IMR-90 (cell line): ENCODE measurements at regions not wholly inside any gene's neighbourhood (a gene's known extent, or its start where the extent isn't known, plus 50 kb on each side); places are given as distances from the start of the nearest gene placed in this dataset.

ENCODE experiments used
- ATAC-seq: fragments of 200-7000 bp; cut with Tn5 transposase; 2 replicates; pipeline ENCODE4 v1.9.1; 2020; ENCODE audit warnings: low read depth, mild to moderate bottlenecking, moderate library complexity
- BruUV-seq: library from RNA; stranded (reverse); fragments of 400-500 nt; replicated peaks from 2 replicates; lab custom pipeline; 2021; lab: Mats Ljungman, UMichigan
- CTCF ChIA-PET: fragments of 300-600 bp; formaldehyde crosslinking; extraction: SDS; loops from one replicate; lab custom pipeline; 2021; ENCODE audit warnings: antibody characterized with exemption; lab: Yijun Ruan, JAX
- POLR2A ChIA-PET: fragments of 300-600 bp; sonication (Branson Sonifier 250); formaldehyde crosslinking; loops from one replicate; lab custom pipeline; 2022; ENCODE audit warnings: antibody characterized with exemption; ENCODE audit not compliant: unreplicated experiment; lab: Charles Lee
- DNase-seq: peaks from one replicate; pipeline ENCODE4 v3.0.0; 2013
- H2AFZ ChIP-seq: replicated peaks from 2 replicates; pipeline ENCODE3; 2013; ENCODE audit warnings: low read length, mild to moderate bottlenecking; ENCODE audit not compliant: poor library complexity
- H2AK5ac ChIP-seq: 2 replicates; pipeline ENCODE4 v1.6.1; 2013; ENCODE audit warnings: low read depth, low read length, inconsistent platforms
- H2AK9ac ChIP-seq: replicated peaks from 2 replicates; pipeline ENCODE3; 2013; ENCODE audit warnings: mild to moderate bottlenecking, low read depth, low read length, moderate library complexity; ENCODE audit not compliant: poor library complexity
- H2BK120ac ChIP-seq: 2 replicates; pipeline ENCODE4 v1.6.1; 2013; ENCODE audit warnings: low read depth, low read length, inconsistent platforms
- H2BK15ac ChIP-seq: 3 replicates; pipeline ENCODE4 v1.6.1; 2013; ENCODE audit warnings: low read depth, low read length, inconsistent platforms
- H2BK20ac ChIP-seq: 2 replicates; pipeline ENCODE4 v1.6.1; 2013; ENCODE audit warnings: low read depth, mild to moderate bottlenecking, inconsistent platforms, low read length, moderate library complexity
- H2BK5ac ChIP-seq: 2 replicates; pipeline ENCODE4 v1.6.1; 2013; ENCODE audit warnings: mild to moderate bottlenecking, low read depth, low read length, inconsistent platforms; ENCODE audit not compliant: poor library complexity, severe bottlenecking
- H3K14ac ChIP-seq: replicated peaks from 2 replicates; pipeline ENCODE4 v1.6.1; 2013; ENCODE audit warnings: low read depth, low read length, inconsistent platforms
- H3K18ac ChIP-seq: 2 replicates; pipeline ENCODE4 v1.6.1; 2013; ENCODE audit warnings: low read depth, low read length, control low read depth
- H3K23ac ChIP-seq: 2 replicates; pipeline ENCODE4 v1.6.1; 2013; ENCODE audit warnings: low read depth, low read length, inconsistent platforms
- H3K27ac ChIP-seq: 2 replicates; pipeline ENCODE4 v1.5.1; 2013; ENCODE audit warnings: mild to moderate bottlenecking, control low read depth, low read length; ENCODE audit not compliant: insufficient read depth
- H3K27me3 ChIP-seq: 2 replicates; pipeline ENCODE4 v1.6.1; 2013; ENCODE audit warnings: low read length; ENCODE audit not compliant: control insufficient read depth, insufficient read depth
- H3K36me3 ChIP-seq: 2 replicates; pipeline ENCODE4 v1.6.1; 2013; ENCODE audit warnings: low read length, mixed read lengths; ENCODE audit not compliant: control insufficient read depth, insufficient read depth
- H3K4ac ChIP-seq: 2 replicates; pipeline ENCODE4 v1.6.1; 2013; ENCODE audit warnings: low read depth, low read length, inconsistent platforms
- H3K4me1 ChIP-seq: 2 replicates; pipeline ENCODE4 v1.6.1; 2013; ENCODE audit warnings: low read length, mixed read lengths; ENCODE audit not compliant: control insufficient read depth, insufficient read depth
- H3K4me2 ChIP-seq: 2 replicates; pipeline ENCODE4 v1.6.1; 2013; ENCODE audit warnings: low read depth, mild to moderate bottlenecking, control low read depth, low read length, moderate library complexity
- H3K4me3 ChIP-seq: 2 replicates; pipeline ENCODE4 v1.5.1; 2013; ENCODE audit warnings: low read depth, mild to moderate bottlenecking, control low read depth, low read length, moderate library complexity; ENCODE audit not compliant: insufficient read depth
- H3K56ac ChIP-seq: 2 replicates; pipeline ENCODE4 v1.6.1; 2013; ENCODE audit warnings: low read length, inconsistent platforms; ENCODE audit not compliant: insufficient read depth; ENCODE audit errors: extremely low read depth
- H3K79me1 ChIP-seq, 2 experiments: 2 replicates each; pipeline ENCODE4 v1.6.1; 2013; ENCODE audit warnings: low read length in 2 of 2, inconsistent platforms in 1 of 2, low read depth in 1 of 2
- H3K9ac ChIP-seq: 2 replicates; pipeline ENCODE4 v1.6.1; 2013; ENCODE audit warnings: low read depth, low read length, control low read depth
- H3K9me1 ChIP-seq: 2 replicates; pipeline ENCODE4 v1.6.1; 2013; ENCODE audit warnings: low read length, inconsistent platforms; ENCODE audit not compliant: insufficient read depth
- H3K9me3 ChIP-seq: 2 replicates; pipeline ENCODE4 v1.6.1; 2013; ENCODE audit warnings: low read length; ENCODE audit not compliant: control insufficient read depth, insufficient read depth
- H4K20me1 ChIP-seq: 2 replicates; pipeline ENCODE4 v1.6.1; 2013; ENCODE audit warnings: low read length, inconsistent platforms; ENCODE audit not compliant: insufficient read depth
- H4K5ac ChIP-seq: 2 replicates; pipeline ENCODE4 v1.6.1; 2013; ENCODE audit warnings: mild to moderate bottlenecking, low read depth, low read length, control low read depth
- H4K8ac ChIP-seq, 2 experiments: 2 replicates each; pipeline ENCODE4 v1.6.1; 2013; ENCODE audit warnings: low read depth in 2 of 2, low read length in 2 of 2, control low read depth in 1 of 2, inconsistent platforms in 1 of 2
- H4K91ac ChIP-seq: 2 replicates; pipeline ENCODE4 v1.6.1; 2013; ENCODE audit warnings: low read depth, low read length, inconsistent platforms; ENCODE audit not compliant: insufficient read depth
- BHLHE40 ChIP-seq: fragments of 150-350 bp; IDR thresholded peaks from 2 replicates; pipeline ENCODE4 v1.6.1; 2016; ENCODE audit warnings: mild to moderate bottlenecking, low read depth, low read length
- CEBPB ChIP-seq: IDR thresholded peaks from 2 replicates; pipeline ENCODE4 v1.6.1; 2012; ENCODE audit warnings: low read depth, low read length, improper control_type of control experiment
- CHD1 ChIP-seq: IDR thresholded peaks from 2 replicates; pipeline ENCODE4 v1.6.1; 2012; ENCODE audit warnings: low read depth, low read length, improper control_type of control experiment
- CTCF ChIP-seq: conservative IDR thresholded peaks from 2 replicates; pipeline ENCODE4 v1.5.1; 2012; ENCODE audit warnings: mild to moderate bottlenecking, low read depth, low read length, improper control_type of control experiment
- ELK1 ChIP-seq: fragments of 150-350 bp; IDR thresholded peaks from 2 replicates; pipeline ENCODE4 v1.6.1; 2016; ENCODE audit warnings: low read depth, mild to moderate bottlenecking, low read length, moderate library complexity, borderline replicate concordance
- FOS ChIP-seq: fragments of 150-350 bp; IDR thresholded peaks from 2 replicates; pipeline ENCODE4 v1.6.1; 2016; ENCODE audit warnings: low read depth, low read length
- MAFK ChIP-seq: IDR thresholded peaks from 2 replicates; pipeline ENCODE4 v1.6.1; 2012; ENCODE audit warnings: low read depth, low read length, improper control_type of control experiment
- MAZ ChIP-seq: IDR thresholded peaks from 2 replicates; pipeline ENCODE4 v1.6.1; 2012; ENCODE audit warnings: low read depth, mild to moderate bottlenecking, low read length, improper control_type of control experiment, moderate library complexity, borderline replicate concordance
- MXI1 ChIP-seq: IDR thresholded peaks from 2 replicates; pipeline ENCODE4 v1.6.1; 2012; ENCODE audit warnings: low read depth, mild to moderate bottlenecking, low read length, moderate library complexity, borderline replicate concordance
- NFE2L2 ChIP-seq: fragments of 150-350 bp; IDR thresholded peaks from 2 replicates; pipeline ENCODE4 v1.6.1; 2016; ENCODE audit warnings: low read depth, mild to moderate bottlenecking, low read length
- POLR2A ChIP-seq: IDR thresholded peaks from 2 replicates; pipeline ENCODE4 v1.6.1; 2012; ENCODE audit warnings: mild to moderate bottlenecking, low read depth, low read length
- RAD21 ChIP-seq: IDR thresholded peaks from 2 replicates; pipeline ENCODE4 v1.6.1; 2012; ENCODE audit warnings: low read length, improper control_type of control experiment
- RCOR1 ChIP-seq: IDR thresholded peaks from 2 replicates; pipeline ENCODE4 v1.6.1; 2012; ENCODE audit warnings: mild to moderate bottlenecking, low read length, improper control_type of control experiment; ENCODE audit not compliant: insufficient replicate concordance
- RFX5 ChIP-seq: IDR thresholded peaks from 2 replicates; pipeline ENCODE4 v1.8.0; 2012; ENCODE audit warnings: low read depth, mild to moderate bottlenecking, low read length, moderate library complexity
- SMC3 ChIP-seq: fragments of 150-350 bp; IDR thresholded peaks from 2 replicates; pipeline ENCODE4 v1.6.1; 2016; ENCODE audit warnings: low read depth, mild to moderate bottlenecking, antibody characterized with exemption, low read length, moderate library complexity
- USF2 ChIP-seq: fragments of 150-350 bp; IDR thresholded peaks from 2 replicates; pipeline ENCODE4 v1.6.1; 2017; ENCODE audit warnings: mild to moderate bottlenecking, antibody characterized with exemption, low read length, low read depth
- WGBS, 2 experiments: methylation state at CpG; one replicate each; pipeline versions ENCODE4 v1.1.5 to v1.1.7; 2013; ENCODE audit warnings: missing lambda C conversion rate in 2 of 2; ENCODE audit not compliant: insufficient read length in 1 of 2; ENCODE audit errors: extremely low coverage in 2 of 2; 5-methylcytosine and 5-hydroxymethylcytosine counted together
- dilution Hi-C: fragments of 300-500 bp; cut with HindIII; formaldehyde crosslinking; loops from one replicate; pipeline ENCODE4 v1.14.3; 2018; ENCODE audit warnings: low sequenced_read_pairs; ENCODE audit not compliant: unreplicated experiment
- in situ Hi-C: fragments of 300-500 bp; cut with MboI; formaldehyde crosslinking; loops from 3 replicates; pipeline ENCODE4 v1.14.3; 2019; ENCODE audit warnings: low sequenced_read_pairs, inconsistent platforms, mixed read lengths
- intact Hi-C: fragments of 100-400 bp; cut with micrococcal nuclease; formaldehyde crosslinking; loops from 2 replicates; pipeline ENCODE4 v1.10.0; 2022

- Histone ChIP-seq H3K56ac (no peak overlapping the region), H3K4me2 (no peak overlapping the region), H3K9me1 (no peaks in the 10 kb centered on the region), H3K18ac (no peak overlapping the region), H3K9me3 (0 out of 2 replicates have a peak, but pooled peaks cover 2% of the 10 kb centered on the region), H4K20me1 (no peaks in the 10 kb centered on the region), H2BK5ac (no peak overlapping the region), H2BK15ac (no peak overlapping the region), H4K8ac (no peak overlapping the region), H2AK9ac (no peak overlapping the region), H2BK120ac (no peak overlapping the region), H2AFZ (no peak overlapping the region), H3K9ac (no peak overlapping the region), H3K14ac (no peak overlapping the region), H2AK5ac (no peak overlapping the region), H3K27ac (no peak overlapping the region), H3K79me1 (no peaks in the 10 kb centered on the region), H3K4ac (no peak overlapping the region), H4K5ac (no peak overlapping the region), H3K27me3 (no peaks in the 10 kb centered on the region), H4K91ac (no peak overlapping the region), H3K36me3 (no peaks in the 10 kb centered on the region), H3K4me3 (no peak overlapping the region), H3K23ac (no peak overlapping the region), H2BK20ac (no peak overlapping the region), H3K4me1 (no peaks in the 10 kb centered on the region)
- TF ChIP-seq MAFK: no peak
- no peak for TF ChIP-seq CEBPB
- TF ChIP-seq CTCF: no peak
- no peak for TF ChIP-seq FOS
- TF ChIP-seq NFE2L2: no peak
- TF ChIP-seq ELK1: no peak
- no peak for TF ChIP-seq MAZ
- TF ChIP-seq RCOR1: no peak
- no peak for TF ChIP-seq MXI1
- no peak for TF ChIP-seq RAD21
- no peak for TF ChIP-seq CHD1
- TF ChIP-seq SMC3: no peak
- TF ChIP-seq RFX5: no peak
- TF ChIP-seq USF2: no peak
- TF ChIP-seq BHLHE40: no peak
- no peak for TF ChIP-seq POLR2A
- BruUV-seq: no TSS peak
- in situ Hi-C loops (no loop called here), intact Hi-C loops (loop anchor here (10.0 kb wide), 1 partner anchor 249 kb away; no protein-coding TSS in a partner anchor), dilution Hi-C loops (no loop called here)
- ChIA-PET POLR2A (no interaction called here), CTCF (no interaction called here)
- no CpG with 5 or more reads among the region's 1 CpG for WGBS, 2 experiments
- DNase-seq: no peak
- no peak for ATAC-seq
Measured at GRCh38 chr9:25975667-25976066, 297.4 kb upstream of the TUSC1 start.
